ENCODE measurements at regions not wholly inside any gene's neighbourhood (a gene's known extent, or its start where the extent isn't known, plus 50 kb on each side); places are given as distances from the start of the nearest gene placed in this dataset.

GRCh38 chr4:124330045-124330444, 382.5 kb downstream of the ANKRD50 start:
- no peaks in the 10 kb centered on the region for H3K27me3 Mint-ChIP-seq
- H3K9me3 Mint-ChIP-seq (ENCODE audit: low read depth): no peaks in the 10 kb centered on the region
- H3K36me3 Mint-ChIP-seq: no peaks in the 10 kb centered on the region
- no peak overlapping the region for H3K4me3 Mint-ChIP-seq
- H3K27ac Mint-ChIP-seq: no peak overlapping the region
- no peaks in the 10 kb centered on the region for H3K4me1 Mint-ChIP-seq (ENCODE audit: low read depth)

- no peak overlapping the region for H3K4me3 Mint-ChIP-seq
Measured at GRCh38 chr4:124331781-124332180, 380.8 kb downstream of the ANKRD50 start.

DNA sequence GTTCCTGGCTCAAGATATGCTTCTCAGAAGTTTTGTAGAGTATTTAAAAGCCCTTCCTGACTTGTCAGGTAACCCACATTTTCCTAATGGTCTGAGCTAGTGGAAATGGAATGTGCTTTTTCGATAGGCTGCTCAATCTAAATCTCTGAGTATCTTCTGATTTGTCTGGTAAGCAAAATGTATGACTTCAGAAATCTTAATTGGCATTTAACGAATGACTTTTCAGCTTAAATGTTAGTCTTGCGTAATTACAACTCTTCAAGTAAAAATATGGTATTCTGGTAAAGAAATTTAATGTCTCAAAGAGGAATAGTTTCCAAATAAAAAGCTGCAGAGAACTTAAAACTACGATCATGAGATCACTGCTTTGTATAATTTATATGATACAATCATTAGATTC, 379.1 kb downstream of the ANKRD50 start:
- no peak overlapping the region for H3K4me3 Mint-ChIP-seq
- no peaks in the 10 kb centered on the region for H3K4me1 Mint-ChIP-seq (ENCODE audit: low read depth)
- no peaks in the 10 kb centered on the region for H3K36me3 Mint-ChIP-seq
- H3K27me3 Mint-ChIP-seq: peaks cover 2% of the 10 kb centered on the region
- no peak overlapping the region for H3K27ac Mint-ChIP-seq
- no peaks in the 10 kb centered on the region for H3K9me3 Mint-ChIP-seq (ENCODE audit: low read depth)

More at GRCh38 chr4:124331781-124332180, 380.8 kb downstream of the ANKRD50 start:
- no peaks in the 10 kb centered on the region for H3K27me3 Mint-ChIP-seq
- H3K9me3 Mint-ChIP-seq (ENCODE audit: low read depth): no peaks in the 10 kb centered on the region
- H3K4me1 Mint-ChIP-seq (ENCODE audit: low read depth): no peaks in the 10 kb centered on the region
- no peaks in the 10 kb centered on the region for H3K36me3 Mint-ChIP-seq
- H3K27ac Mint-ChIP-seq: no peak overlapping the region

- Mint-ChIP-seq H3K27ac (no peak overlapping the region), H3K4me1 (ENCODE audit: low read depth) (no peaks in the 10 kb centered on the region), H3K27me3 (peaks cover 2% of the 10 kb centered on the region), H3K36me3 (no peaks in the 10 kb centered on the region), H3K9me3 (ENCODE audit: low read depth) (no peaks in the 10 kb centered on the region), H3K4me3 (no peak overlapping the region)
Measured at GRCh38 chr4:124334119-124334518, 378.4 kb downstream of the ANKRD50 start.

- Mint-ChIP-seq H3K27me3 (peaks cover 3% of the 10 kb centered on the region), H3K9me3 (ENCODE audit: low read depth) (no peaks in the 10 kb centered on the region), H3K4me3 (no peak overlapping the region), H3K36me3 (no peaks in the 10 kb centered on the region), H3K4me1 (ENCODE audit: low read depth) (no peaks in the 10 kb centered on the region), H3K27ac (no peak overlapping the region)
Measured at GRCh38 chr4:124337874-124338273, 374.7 kb downstream of the ANKRD50 start.

GRCh38 chr4:124343661-124344171, 368.8 kb downstream of the ANKRD50 start:
- Mint-ChIP-seq H3K9me3 (ENCODE audit: low read depth) (no peaks in the 10 kb centered on the region), H3K4me3 (no peak overlapping the region), H3K4me1 (ENCODE audit: low read depth) (no peaks in the 10 kb centered on the region), H3K36me3 (no peaks in the 10 kb centered on the region), H3K27ac (no peak overlapping the region), H3K27me3 (peaks cover 1% of the 10 kb centered on the region)

DNA sequence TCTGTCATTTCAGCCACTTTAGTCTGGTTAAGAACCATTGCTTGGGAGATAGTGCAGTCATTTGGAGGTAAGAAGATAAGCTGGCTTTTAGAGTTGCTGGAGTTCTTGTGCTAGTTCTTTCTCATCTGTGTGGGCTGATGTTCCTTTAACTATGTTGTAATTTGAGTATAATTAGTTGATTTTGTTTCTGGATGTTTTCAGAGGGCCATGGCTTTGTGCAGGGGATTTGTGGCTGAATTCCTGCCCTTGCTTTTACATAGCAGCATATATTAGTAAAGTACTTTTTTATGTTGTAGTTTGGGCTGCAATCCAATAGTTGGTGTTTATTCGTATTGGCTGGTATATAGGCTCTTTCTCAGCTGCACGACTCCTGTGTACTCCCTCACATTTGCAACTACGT, 339.6 kb downstream of the ANKRD50 start:
- H3K9me3 Mint-ChIP-seq (ENCODE audit: low read depth): peaks cover 12% of the 10 kb centered on the region
- no peak overlapping the region for H3K27ac Mint-ChIP-seq
- no peaks in the 10 kb centered on the region for H3K36me3 Mint-ChIP-seq
- peaks cover 1% of the 10 kb centered on the region for H3K27me3 Mint-ChIP-seq
- H3K4me3 Mint-ChIP-seq: no peak overlapping the region
- H3K4me1 Mint-ChIP-seq (ENCODE audit: low read depth): no peaks in the 10 kb centered on the region

GRCh38 chr4:124386163-124386562, 326.4 kb downstream of the ANKRD50 start:
- H3K9me3 Mint-ChIP-seq (ENCODE audit: low read depth): peaks cover 5% of the 10 kb centered on the region
- no peak overlapping the region for H3K4me3 Mint-ChIP-seq
- H3K36me3 Mint-ChIP-seq: no peaks in the 10 kb centered on the region
- no peak overlapping the region for H3K27ac Mint-ChIP-seq
- no peaks in the 10 kb centered on the region for H3K27me3 Mint-ChIP-seq
- H3K4me1 Mint-ChIP-seq (ENCODE audit: low read depth): no peaks in the 10 kb centered on the region

DNA sequence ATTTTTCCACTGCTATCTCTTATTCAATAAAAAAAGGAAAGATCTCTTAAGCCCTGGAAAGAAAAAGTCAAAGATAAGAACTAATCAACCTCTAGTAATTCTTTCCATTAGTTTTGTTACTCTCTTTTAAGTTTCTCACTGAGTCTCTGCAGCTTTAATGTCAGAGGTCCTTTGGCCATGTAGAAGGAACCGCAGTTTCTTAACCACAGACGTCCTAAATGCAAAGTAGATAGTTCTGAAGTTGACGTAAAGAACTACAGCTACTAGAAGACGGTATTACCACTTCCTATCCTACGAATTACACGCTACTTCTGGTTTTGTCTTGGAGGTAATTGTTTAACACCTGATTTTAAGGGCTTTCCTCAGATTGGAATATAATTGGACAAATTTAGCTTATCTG, 325.9 kb downstream of the ANKRD50 start:
- Mint-ChIP-seq H3K9me3 (ENCODE audit: low read depth) (peaks cover 5% of the 10 kb centered on the region), H3K4me3 (no peak overlapping the region), H3K27ac (no peak overlapping the region), H3K4me1 (ENCODE audit: low read depth) (no peaks in the 10 kb centered on the region), H3K36me3 (no peaks in the 10 kb centered on the region), H3K27me3 (no peaks in the 10 kb centered on the region)

DNA sequence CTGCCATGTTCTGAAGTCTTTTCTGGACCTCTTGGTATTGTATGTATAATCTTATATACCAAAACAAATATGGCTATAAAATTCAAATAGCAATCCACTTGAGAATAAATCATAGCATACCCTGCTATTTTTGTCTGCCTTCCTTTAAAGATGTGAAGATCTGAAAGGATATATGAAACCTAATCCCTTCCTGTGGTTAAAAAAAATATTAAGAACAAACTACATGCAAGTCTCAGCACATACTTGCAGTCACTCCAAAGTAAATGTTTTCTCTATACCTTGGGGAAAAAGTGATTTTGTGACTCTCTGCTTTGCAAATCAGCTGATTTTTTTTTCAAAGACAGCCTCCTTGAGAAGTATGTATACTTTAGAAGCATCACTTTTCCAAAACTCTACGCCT, 322.9 kb downstream of the ANKRD50 start:
- H3K27me3 Mint-ChIP-seq: no peaks in the 10 kb centered on the region
- H3K4me3 Mint-ChIP-seq: no peak overlapping the region
- peaks cover 5% of the 10 kb centered on the region for H3K9me3 Mint-ChIP-seq (ENCODE audit: low read depth)
- H3K27ac Mint-ChIP-seq: no peak overlapping the region
- H3K36me3 Mint-ChIP-seq: no peaks in the 10 kb centered on the region
- no peaks in the 10 kb centered on the region for H3K4me1 Mint-ChIP-seq (ENCODE audit: low read depth)

DNA sequence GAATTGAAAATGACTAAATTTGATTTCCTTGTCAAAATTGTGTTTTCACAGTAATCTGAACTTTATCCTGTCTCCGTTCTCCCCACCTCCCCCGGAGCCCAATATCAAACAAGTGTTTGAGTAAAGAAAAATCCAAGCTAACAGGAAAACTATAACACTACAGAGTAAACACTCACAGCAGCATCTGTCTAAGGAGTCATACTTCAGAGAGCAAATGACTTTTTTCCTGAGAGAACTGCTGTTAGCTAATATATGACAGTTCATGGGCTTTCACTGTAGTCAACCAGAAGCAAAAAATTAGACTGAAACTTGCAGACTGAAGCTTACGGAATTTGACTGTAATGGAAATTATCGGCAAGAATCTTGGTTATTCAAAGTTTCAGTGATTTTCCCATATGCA, 321.7 kb downstream of the ANKRD50 start:
- no peaks in the 10 kb centered on the region for H3K36me3 Mint-ChIP-seq
- no peak overlapping the region for H3K27ac Mint-ChIP-seq
- no peaks in the 10 kb centered on the region for H3K27me3 Mint-ChIP-seq
- no peaks in the 10 kb centered on the region for H3K4me1 Mint-ChIP-seq (ENCODE audit: low read depth)
- H3K9me3 Mint-ChIP-seq (ENCODE audit: low read depth): peaks cover 5% of the 10 kb centered on the region
- no peak overlapping the region for H3K4me3 Mint-ChIP-seq

DNA sequence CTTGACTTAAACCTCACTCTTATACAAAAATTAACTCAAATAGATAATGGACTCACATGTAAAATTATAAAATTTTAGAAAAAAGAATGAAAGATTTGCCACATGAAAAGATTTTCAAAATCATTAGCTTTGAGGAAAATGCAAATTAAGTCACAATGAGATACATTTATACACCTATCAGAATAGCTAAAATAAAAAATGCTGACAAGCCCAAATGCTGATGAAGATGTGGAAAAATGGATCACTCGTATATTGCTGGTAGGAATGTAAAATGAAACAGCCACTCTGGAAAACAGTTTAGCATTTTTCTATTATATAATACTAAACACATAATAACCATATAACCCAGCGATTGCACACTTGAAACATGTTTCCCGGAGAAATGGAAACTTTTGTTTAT, 316.2 kb downstream of the ANKRD50 start:
- H3K36me3 Mint-ChIP-seq: no peaks in the 10 kb centered on the region
- no peak overlapping the region for H3K27ac Mint-ChIP-seq
- no peaks in the 10 kb centered on the region for H3K27me3 Mint-ChIP-seq
- no peaks in the 10 kb centered on the region for H3K4me1 Mint-ChIP-seq (ENCODE audit: low read depth)
- no peak overlapping the region for H3K4me3 Mint-ChIP-seq
- H3K9me3 Mint-ChIP-seq (ENCODE audit: low read depth): no peaks in the 10 kb centered on the region

GRCh38 chr4:124401606-124402005, 310.9 kb downstream of the ANKRD50 start:
- Mint-ChIP-seq H3K27ac (no peak overlapping the region), H3K4me1 (ENCODE audit: low read depth) (no peaks in the 10 kb centered on the region), H3K4me3 (no peak overlapping the region), H3K27me3 (peaks cover 1% of the 10 kb centered on the region), H3K9me3 (ENCODE audit: low read depth) (no peaks in the 10 kb centered on the region), H3K36me3 (no peaks in the 10 kb centered on the region)

GRCh38 chr4:124409044-124409443, 303.5 kb downstream of the ANKRD50 start:
- no peak overlapping the region for H3K4me3 Mint-ChIP-seq
- no peak overlapping the region for H3K27ac Mint-ChIP-seq
- no peaks in the 10 kb centered on the region for H3K27me3 Mint-ChIP-seq
- no peaks in the 10 kb centered on the region for H3K4me1 Mint-ChIP-seq (ENCODE audit: low read depth)
- no peaks in the 10 kb centered on the region for H3K36me3 Mint-ChIP-seq
- peaks cover 3% of the 10 kb centered on the region for H3K9me3 Mint-ChIP-seq (ENCODE audit: low read depth)

DNA sequence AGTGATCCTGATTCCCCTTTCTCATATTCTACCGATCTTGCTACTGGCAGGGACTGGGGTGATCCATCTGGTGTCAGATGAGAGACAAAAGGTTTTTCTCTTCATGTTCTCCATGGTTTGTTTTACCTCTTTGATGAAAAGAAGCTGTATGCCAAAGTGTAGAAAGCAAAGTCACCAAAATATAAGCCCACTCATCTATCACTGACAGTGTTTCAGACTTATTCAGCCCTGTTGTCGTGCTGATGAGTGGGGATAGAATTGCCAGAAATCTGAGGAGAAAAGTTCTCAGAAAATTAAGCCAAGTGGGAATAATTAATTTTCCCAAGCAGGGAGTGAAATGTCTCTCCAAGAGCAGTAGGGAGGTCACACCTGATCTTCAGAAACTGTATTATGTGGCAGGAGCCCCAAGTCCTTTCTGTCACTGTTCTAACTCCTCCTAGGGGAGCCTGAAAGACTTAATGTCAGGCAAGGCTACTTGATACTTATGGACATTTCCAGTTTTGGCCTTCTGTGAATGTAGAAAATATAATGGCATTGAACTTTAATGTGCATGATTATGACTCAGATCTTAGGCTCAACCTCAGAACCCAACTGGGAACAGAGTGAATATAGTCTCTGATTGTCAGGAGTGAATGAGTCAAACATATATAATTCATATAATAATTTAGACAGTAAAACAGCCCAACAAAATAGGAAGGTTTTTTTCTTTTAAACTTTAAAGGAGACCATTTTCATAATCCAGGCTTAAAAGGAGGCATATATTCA, 298.1 kb downstream of the ANKRD50 start:
- Mint-ChIP-seq H3K36me3 (no peaks in the 10 kb centered on the region), H3K4me1 (ENCODE audit: low read depth) (no peaks in the 10 kb centered on the region), H3K4me3 (no peak overlapping the region), H3K27me3 (no peaks in the 10 kb centered on the region), H3K9me3 (ENCODE audit: low read depth) (peaks cover 3% of the 10 kb centered on the region), H3K27ac (no peak overlapping the region)

DNA sequence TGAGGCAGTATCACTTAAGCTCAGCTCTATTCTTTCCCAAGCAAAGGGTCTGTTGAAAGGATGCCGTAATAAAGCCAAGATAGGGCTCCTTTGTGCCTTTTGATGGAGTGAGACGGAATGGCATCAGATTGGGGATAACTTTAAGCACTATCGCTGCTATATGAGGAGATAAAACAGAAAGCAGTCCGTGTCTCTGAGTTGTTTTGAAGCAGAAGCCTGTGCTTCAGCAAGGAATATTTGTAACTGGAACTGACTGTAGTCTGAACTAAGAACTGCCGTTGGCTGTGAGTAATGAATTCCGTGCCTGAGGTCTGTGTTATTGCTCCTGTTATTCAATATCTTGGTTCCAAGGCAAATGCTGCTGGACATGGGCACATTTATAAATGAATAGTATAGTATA, 297.4 kb downstream of the ANKRD50 start:
- no peak overlapping the region for H3K27ac Mint-ChIP-seq
- H3K9me3 Mint-ChIP-seq (ENCODE audit: low read depth): peaks cover 3% of the 10 kb centered on the region
- H3K27me3 Mint-ChIP-seq: no peaks in the 10 kb centered on the region
- H3K36me3 Mint-ChIP-seq: no peaks in the 10 kb centered on the region
- no peaks in the 10 kb centered on the region for H3K4me1 Mint-ChIP-seq (ENCODE audit: low read depth)
- no peak overlapping the region for H3K4me3 Mint-ChIP-seq

Measured in activated naive CD8-positive, alpha-beta T cell (primary cell).